ENCODE measurements at regions not wholly inside any gene's neighbourhood (a gene's known extent, or its start where the extent isn't known, plus 50 kb on each side); places are given as distances from the start of the nearest gene placed in this dataset.

GRCh38 chr1:201662646-201663045 is 123.7 kb downstream of the NAV1 start:
- DNase-seq, result no peak
- TF ChIP-seq CTCF (IDR thresholded peaks at IDR 0.05), result no peak
- H3K27ac Mint-ChIP-seq, result no peak overlapping the region
- H3K9me3 Mint-ChIP-seq, result no peaks in the 10 kb centered on the region
- peaks cover 28% of the 10 kb centered on the region for H3K4me1 Mint-ChIP-seq
- no peak overlapping the region for H3K4me3 Mint-ChIP-seq
- peaks cover 7% of the 10 kb centered on the region for H3K27me3 Mint-ChIP-seq (ENCODE audit: low read depth, poor library complexity)
- no peaks in the 10 kb centered on the region for H3K36me3 Mint-ChIP-seq (ENCODE audit: low read depth)

GRCh38 chr1:201663491-201664113 is 124.7 kb downstream of the NAV1 start:
- Mint-ChIP-seq H3K27me3 (ENCODE audit: low read depth, poor library complexity) (peaks cover 7% of the 10 kb centered on the region), H3K9me3 (no peaks in the 10 kb centered on the region), H3K4me1 (peaks cover 23% of the 10 kb centered on the region), H3K27ac (no peak overlapping the region), H3K4me3 (no peak overlapping the region), H3K36me3 (ENCODE audit: low read depth) (no peaks in the 10 kb centered on the region)
- DNase-seq, result no peak
- no peak for TF ChIP-seq CTCF (IDR thresholded peaks at IDR 0.05)

- Mint-ChIP-seq H3K27me3 (ENCODE audit: low read depth, poor library complexity) (peaks cover 11% of the 10 kb centered on the region), H3K27ac (no peak overlapping the region), H3K9me3 (no peaks in the 10 kb centered on the region), H3K4me3 (no peak overlapping the region), H3K36me3 (ENCODE audit: low read depth) (no peaks in the 10 kb centered on the region), H3K4me1 (peaks cover 23% of the 10 kb centered on the region)
- DNase-seq, result no peak
- TF ChIP-seq CTCF (IDR thresholded peaks at IDR 0.05), result no peak
Observed at GRCh38 chr1:201665036-201665435, 126.1 kb downstream of the NAV1 start.

GRCh38 chr1:201666102-201666501 is 127.2 kb downstream of the NAV1 start:
- H3K27me3 Mint-ChIP-seq (ENCODE audit: low read depth, poor library complexity), result peaks cover 12% of the 10 kb centered on the region
- no peak for DNase-seq
- H3K36me3 Mint-ChIP-seq (ENCODE audit: low read depth), result no peaks in the 10 kb centered on the region
- TF ChIP-seq CTCF (IDR thresholded peaks at IDR 0.05), result no peak
- H3K27ac Mint-ChIP-seq, result no peak overlapping the region
- H3K4me3 Mint-ChIP-seq, result no peak overlapping the region
- H3K4me1 Mint-ChIP-seq, result peaks cover 23% of the 10 kb centered on the region
- no peaks in the 10 kb centered on the region for H3K9me3 Mint-ChIP-seq

- no peak overlapping the region for H3K27ac Mint-ChIP-seq
- no peak for TF ChIP-seq CTCF (IDR thresholded peaks at IDR 0.05)
Observed at GRCh38 chr1:201666645-201667044, 127.7 kb downstream of the NAV1 start.

GRCh38 chr1:201667479-201667878 is 128.6 kb downstream of the NAV1 start:
- TF ChIP-seq CTCF (IDR thresholded peaks at IDR 0.05), result no peak
- Mint-ChIP-seq H3K4me3 (no peak overlapping the region), H3K27ac (no peak overlapping the region), H3K36me3 (ENCODE audit: low read depth) (no peaks in the 10 kb centered on the region), H3K27me3 (ENCODE audit: low read depth, poor library complexity) (peaks cover 11% of the 10 kb centered on the region), H3K4me1 (peaks cover 28% of the 10 kb centered on the region), H3K9me3 (no peaks in the 10 kb centered on the region)
- DNase-seq, result no peak

More at GRCh38 chr1:201666645-201667044, 127.7 kb downstream of the NAV1 start:
- Mint-ChIP-seq H3K36me3 (ENCODE audit: low read depth) (no peaks in the 10 kb centered on the region), H3K4me3 (no peak overlapping the region), H3K9me3 (no peaks in the 10 kb centered on the region), H3K27me3 (ENCODE audit: low read depth, poor library complexity) (peaks cover 13% of the 10 kb centered on the region), H3K4me1 (peaks cover 23% of the 10 kb centered on the region)
- DNase-seq, result no peak

All from nephron progenitor cell (in vitro differentiated cells).